ENCODE measurements at regions not wholly inside any gene's neighbourhood (a gene's known extent, or its start where the extent isn't known, plus 50 kb on each side); places are given as distances from the start of the nearest gene placed in this dataset.

DNA sequence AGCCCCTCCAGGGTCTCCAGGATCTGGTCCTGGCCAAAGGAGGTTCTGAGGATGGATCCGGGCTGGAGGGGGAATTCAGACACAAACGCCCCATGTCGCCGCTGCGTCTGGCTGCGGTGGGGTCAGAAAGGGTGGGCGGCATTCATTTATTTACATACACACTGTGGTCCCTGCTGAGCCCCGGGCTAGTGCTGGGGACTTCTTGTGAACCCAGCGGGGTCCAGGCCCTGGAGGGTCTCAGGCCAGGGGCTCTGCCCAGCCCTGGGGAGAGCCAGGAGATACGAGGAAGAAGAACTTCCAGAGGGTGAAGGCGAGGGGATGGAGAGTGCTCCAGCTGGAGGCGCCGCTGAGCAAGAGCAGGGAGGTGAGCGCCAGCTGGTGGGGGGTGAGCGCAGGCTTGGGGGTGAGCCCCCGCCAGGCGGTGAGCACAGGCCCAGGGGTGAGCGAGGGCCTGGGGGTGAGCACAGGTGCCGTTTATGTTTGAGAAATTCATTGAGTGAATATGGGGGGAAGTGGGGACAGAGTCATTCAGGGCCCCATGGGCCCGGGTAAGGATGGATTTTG lies 68.1 kb downstream of the NCOR2 start:
- TF ChIP-seq, protein P1, sequence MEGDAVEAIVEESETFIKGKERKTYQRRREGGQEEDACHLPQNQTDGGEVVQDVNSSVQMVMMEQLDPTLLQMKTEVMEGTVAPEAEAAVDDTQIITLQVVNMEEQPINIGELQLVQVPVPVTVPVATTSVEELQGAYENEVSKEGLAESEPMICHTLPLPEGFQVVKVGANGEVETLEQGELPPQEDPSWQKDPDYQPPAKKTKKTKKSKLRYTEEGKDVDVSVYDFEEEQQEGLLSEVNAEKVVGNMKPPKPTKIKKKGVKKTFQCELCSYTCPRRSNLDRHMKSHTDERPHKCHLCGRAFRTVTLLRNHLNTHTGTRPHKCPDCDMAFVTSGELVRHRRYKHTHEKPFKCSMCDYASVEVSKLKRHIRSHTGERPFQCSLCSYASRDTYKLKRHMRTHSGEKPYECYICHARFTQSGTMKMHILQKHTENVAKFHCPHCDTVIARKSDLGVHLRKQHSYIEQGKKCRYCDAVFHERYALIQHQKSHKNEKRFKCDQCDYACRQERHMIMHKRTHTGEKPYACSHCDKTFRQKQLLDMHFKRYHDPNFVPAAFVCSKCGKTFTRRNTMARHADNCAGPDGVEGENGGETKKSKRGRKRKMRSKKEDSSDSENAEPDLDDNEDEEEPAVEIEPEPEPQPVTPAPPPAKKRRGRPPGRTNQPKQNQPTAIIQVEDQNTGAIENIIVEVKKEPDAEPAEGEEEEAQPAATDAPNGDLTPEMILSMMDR (IDR thresholded peaks at IDR 0.05; ENCODE audit: insufficient read depth, low read length) = no peak
- TF ChIP-seq POLR2AphosphoS5 (IDR thresholded peaks at IDR 0.05; ENCODE audit: low read depth) = no peak
- TF ChIP-seq, protein P2, sequence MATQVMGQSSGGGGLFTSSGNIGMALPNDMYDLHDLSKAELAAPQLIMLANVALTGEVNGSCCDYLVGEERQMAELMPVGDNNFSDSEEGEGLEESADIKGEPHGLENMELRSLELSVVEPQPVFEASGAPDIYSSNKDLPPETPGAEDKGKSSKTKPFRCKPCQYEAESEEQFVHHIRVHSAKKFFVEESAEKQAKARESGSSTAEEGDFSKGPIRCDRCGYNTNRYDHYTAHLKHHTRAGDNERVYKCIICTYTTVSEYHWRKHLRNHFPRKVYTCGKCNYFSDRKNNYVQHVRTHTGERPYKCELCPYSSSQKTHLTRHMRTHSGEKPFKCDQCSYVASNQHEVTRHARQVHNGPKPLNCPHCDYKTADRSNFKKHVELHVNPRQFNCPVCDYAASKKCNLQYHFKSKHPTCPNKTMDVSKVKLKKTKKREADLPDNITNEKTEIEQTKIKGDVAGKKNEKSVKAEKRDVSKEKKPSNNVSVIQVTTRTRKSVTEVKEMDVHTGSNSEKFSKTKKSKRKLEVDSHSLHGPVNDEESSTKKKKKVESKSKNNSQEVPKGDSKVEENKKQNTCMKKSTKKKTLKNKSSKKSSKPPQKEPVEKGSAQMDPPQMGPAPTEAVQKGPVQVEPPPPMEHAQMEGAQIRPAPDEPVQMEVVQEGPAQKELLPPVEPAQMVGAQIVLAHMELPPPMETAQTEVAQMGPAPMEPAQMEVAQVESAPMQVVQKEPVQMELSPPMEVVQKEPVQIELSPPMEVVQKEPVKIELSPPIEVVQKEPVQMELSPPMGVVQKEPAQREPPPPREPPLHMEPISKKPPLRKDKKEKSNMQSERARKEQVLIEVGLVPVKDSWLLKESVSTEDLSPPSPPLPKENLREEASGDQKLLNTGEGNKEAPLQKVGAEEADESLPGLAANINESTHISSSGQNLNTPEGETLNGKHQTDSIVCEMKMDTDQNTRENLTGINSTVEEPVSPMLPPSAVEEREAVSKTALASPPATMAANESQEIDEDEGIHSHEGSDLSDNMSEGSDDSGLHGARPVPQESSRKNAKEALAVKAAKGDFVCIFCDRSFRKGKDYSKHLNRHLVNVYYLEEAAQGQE (IDR thresholded peaks at IDR 0.05; ENCODE audit: insufficient replicate concordance, low read depth) = no peak

All from HL-60 (cell line).